H1 (cell line): ENCODE measurements at regions not wholly inside any gene's neighbourhood (a gene's known extent, or its start where the extent isn't known, plus 50 kb on each side); places are given as distances from the start of the nearest gene placed in this dataset.

Experiments
- CTCF ChIP-seq, 3 experiments: IDR thresholded peaks; 1 replicate in 2 of 3; 2 replicates in 1 of 3; pipeline versions ENCODE4 v1.5.1 to v1.6.1; 2011; ENCODE audit warnings: low read length in 3 of 3, mild to moderate bottlenecking in 3 of 3, inconsistent platforms in 2 of 3, low read depth in 1 of 3, moderate library complexity in 1 of 3; ENCODE audit not compliant: insufficient read depth in 1 of 3; ENCODE audit errors: control extremely low read depth in 1 of 3
- EGR1 ChIP-seq: IDR thresholded peaks from 2 replicates; pipeline ENCODE4 v1.6.1; 2011; ENCODE audit warnings: low read depth, low read length, borderline replicate concordance
- EZH2 ChIP-seq: fragments of 200-600 bp; sonication (generic); IDR thresholded peaks from 2 replicates; pipeline ENCODE4 v1.7.1; 2012; ENCODE audit warnings: low read depth, mild to moderate bottlenecking, moderate library complexity, low read length, inconsistent platforms; ENCODE audit not compliant: severe bottlenecking
- HDAC2 ChIP-seq, 2 experiments: fragments of 300-600 bp in 1 of 2; sonication (generic) in 1 of 2; IDR thresholded peaks; 2 replicates each; pipeline ENCODE4 v1.6.1; 2011 to 2012; ENCODE audit warnings: low read depth in 2 of 2, low read length in 2 of 2, mild to moderate bottlenecking in 2 of 2, moderate library complexity in 2 of 2, borderline replicate concordance in 1 of 2, inconsistent platforms in 1 of 2
- MAX ChIP-seq: IDR thresholded peaks from 2 replicates; pipeline ENCODE4 v1.6.1; 2012; ENCODE audit warnings: inconsistent platforms
- POLR2A ChIP-seq, 2 experiments: IDR thresholded peaks; 1 replicate in 1 of 2; 2 replicates in 1 of 2; pipeline ENCODE4 v1.6.1; 2011; ENCODE audit warnings: low read depth in 2 of 2, low read length in 2 of 2, mild to moderate bottlenecking in 2 of 2; ENCODE audit errors: control extremely low read depth in 1 of 2
- RNF2 ChIP-seq: fragments of 200-900, 300-1000 bp; sonication (generic); IDR thresholded peaks from 2 replicates; pipeline ENCODE4 v1.7.1; 2016; ENCODE audit warnings: borderline replicate concordance, low read depth, mild to moderate bottlenecking, antibody characterized with exemption, low read length; ENCODE audit not compliant: poor library complexity, severe bottlenecking; ENCODE audit errors: missing control alignments
- TCF12 ChIP-seq: IDR thresholded peaks from 2 replicates; pipeline ENCODE4 v1.6.1; 2011; ENCODE audit warnings: low read depth, mild to moderate bottlenecking, low read length

- TF ChIP-seq EGR1 = no peak
- TF ChIP-seq MAX = no peak
- no peak for TF ChIP-seq CTCF (IDR thresholded peaks at IDR 0.05; ENCODE audit: control extremely low read depth in 1 of 3, insufficient read depth in 1 of 3, low read depth in 1 of 3, low read length in 3 of 3)
- TF ChIP-seq POLR2A (IDR thresholded peaks at IDR 0.05; ENCODE audit: control extremely low read depth in 1 of 2, low read depth in 2 of 2, low read length in 2 of 2) = no peak
- no peak for TF ChIP-seq EZH2
- no peak for TF ChIP-seq RNF2
- no peak for TF ChIP-seq TCF12
- no peak for TF ChIP-seq HDAC2 (IDR thresholded peaks at IDR 0.05; ENCODE audit: borderline replicate concordance in 1 of 2, low read depth in 2 of 2, low read length in 2 of 2)
Observed at GRCh38 chr2:16862471-16862870, 196.8 kb upstream of the CYRIA start.
